Ovary (tissue), 3 donors: ENCODE measurements at regions not wholly inside any gene's neighbourhood (a gene's known extent, or its start where the extent isn't known, plus 50 kb on each side); places are given as distances from the start of the nearest gene placed in this dataset.

Experiments used
- CTCF ChIP-seq, 3 donors: fragments of 450-650 bp in 2 of 3; fragments of 200-600 bp in 1 of 3; IDR thresholded peaks; one replicate each; pipeline versions ENCODE4 v1.5.1 to v1.8.0; 2016 to 2022; ENCODE audit warnings: antibody characterized with exemption in 3 of 3, mild to moderate bottlenecking in 1 of 3
- EP300 ChIP-seq: sonication (generic); formaldehyde crosslinking; IDR thresholded peaks from one replicate; pipeline ENCODE4 v1.6.1; 2017; ENCODE audit warnings: antibody characterized with exemption
- POLR2A ChIP-seq: fragments of 450-650 bp; IDR thresholded peaks from one replicate; pipeline ENCODE4 v1.6.1; 2017; ENCODE audit warnings: antibody characterized with exemption, mild to moderate bottlenecking, moderate library complexity
- donor health status: DM: no; HTN: no; CAD: no.

DNA sequence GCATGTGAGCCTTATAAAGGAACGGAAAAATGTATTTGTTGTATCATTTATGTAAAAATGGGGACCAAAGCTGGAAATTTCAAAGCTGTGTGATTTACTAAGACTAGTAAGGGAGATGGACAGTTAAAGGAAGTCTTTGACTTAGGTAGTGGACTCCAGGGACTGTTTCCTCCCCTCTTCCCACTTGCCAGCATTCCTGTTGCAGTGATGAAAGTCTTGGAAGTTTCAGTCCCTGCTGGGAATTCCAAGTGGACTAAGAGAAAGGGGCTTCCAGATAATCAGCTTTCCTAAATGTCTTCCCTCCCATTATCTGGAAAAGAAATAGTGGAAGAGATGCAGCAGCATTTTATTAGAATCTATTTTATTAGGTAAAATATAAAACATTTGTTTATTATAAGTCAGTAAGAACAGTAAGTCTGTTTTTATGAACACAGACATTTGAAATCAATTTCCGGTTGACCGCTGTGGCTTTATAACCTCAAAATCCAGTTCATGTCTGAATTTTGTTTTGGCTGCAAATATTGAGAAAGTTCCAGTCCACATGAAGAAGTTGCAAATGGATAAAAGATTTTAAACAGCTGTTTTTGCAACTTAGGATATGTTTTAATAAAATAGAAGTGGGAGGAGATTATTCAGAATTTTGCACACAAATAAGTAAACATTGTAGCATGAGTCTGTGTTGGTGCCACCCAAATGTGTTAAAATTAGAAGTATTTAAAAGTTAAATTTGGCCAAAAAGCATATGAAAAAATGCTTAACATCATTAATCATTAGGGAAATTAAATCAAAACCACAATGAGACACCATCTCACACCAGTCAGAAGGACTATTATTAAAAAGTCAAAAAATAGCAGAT, 141.8 kb downstream of the IL20RB start:
- TF ChIP-seq POLR2A (no peak), CTCF (IDR thresholded peaks at IDR 0.05) (no peak), EP300 (no peak)
